GM12878 (cell line): ENCODE measurements at regions not wholly inside any gene's neighbourhood (a gene's known extent, or its start where the extent isn't known, plus 50 kb on each side); places are given as distances from the start of the nearest gene placed in this dataset.

Experiments used
- ATAC-seq: fragments of 200-7000 bp; cut with Tn5 transposase; 3 replicates; pipeline ENCODE4 v1.9.1; 2020; ENCODE audit warnings: mild to moderate bottlenecking, moderate library complexity
- BruUV-seq: library from RNA; stranded (reverse); fragments of 400-500 nt; replicated peaks from 2 replicates; lab custom pipeline; 2021; lab: Mats Ljungman, UMichigan
- CTCF ChIA-PET: fragments of 300-600 bp; sonication (Branson Sonifier 250); formaldehyde crosslinking; extraction: SDS; loops from one replicate; lab custom pipeline; 2021; ENCODE audit warnings: inconsistent platforms; lab: Yijun Ruan, JAX
- POLR2A ChIA-PET: fragments of 350-600 bp; formaldehyde crosslinking; extraction: SDS; loops from one replicate; lab custom pipeline; 2021; ENCODE audit warnings: inconsistent platforms; lab: Charles Lee
- RAD21 ChIA-PET: fragments of 300-600 bp; sonication (Branson Sonifier 250); formaldehyde crosslinking; loops from one replicate; lab custom pipeline; 2023; ENCODE audit warnings: antibody characterized with exemption; ENCODE audit not compliant: unreplicated experiment; lab: Charles Lee
- SMC1A ChIA-PET: fragments of 300-600 bp; sonication (Branson Sonifier 250); formaldehyde crosslinking; loops from one replicate; lab custom pipeline; 2023; ENCODE audit not compliant: unreplicated experiment, uncharacterized antibody; lab: Charles Lee
- DNase-seq: peaks from one replicate; pipeline ENCODE4 v3.0.0-alpha.2; 2011; ENCODE audit warnings: low read depth, low spot score
- FAIRE-seq: peaks from 3 replicates; lab custom pipeline; 2011; peaks lifted over from hg19 to GRCh38; lab: Jason Lieb, UNC
- H2AFZ ChIP-seq: 2 replicates; pipeline ENCODE4 v1.6.0; 2011; ENCODE audit warnings: low read depth, low read length, control low read depth; ENCODE audit not compliant: control insufficient read depth
- H3K27ac ChIP-seq: 2 replicates; pipeline ENCODE4 v1.5.1; 2011; ENCODE audit warnings: control low read depth; ENCODE audit not compliant: control insufficient read depth, insufficient read depth
- H3K27me3 ChIP-seq, 2 experiments: replicated peaks in 1 of 2; 2 replicates each; pipeline versions ENCODE4 v1.6.0 to v1.6.1; 2011; ENCODE audit warnings: low read length in 1 of 2; ENCODE audit not compliant: control insufficient read depth in 2 of 2, insufficient read depth in 2 of 2
- H3K36me3 ChIP-seq, 2 experiments: 2 replicates each; pipeline ENCODE4 v1.5.1; 2011; ENCODE audit warnings: low read length in 1 of 2; ENCODE audit not compliant: control insufficient read depth in 2 of 2, insufficient read depth in 2 of 2
- H3K4me1 ChIP-seq: 2 replicates; pipeline ENCODE4 v1.6.1; 2011; ENCODE audit warnings: mild to moderate bottlenecking, low read length, moderate library complexity, mixed read lengths; ENCODE audit not compliant: control insufficient read depth, insufficient read depth
- H3K4me2 ChIP-seq: 2 replicates; pipeline ENCODE4 v1.6.0; 2011; ENCODE audit warnings: control low read depth; ENCODE audit not compliant: control insufficient read depth, insufficient read depth
- H3K4me3 ChIP-seq: fragments of 200-600 bp; sonication (generic); 2 replicates; pipeline ENCODE4 v1.5.1; 2016
- H3K79me2 ChIP-seq: 2 replicates; pipeline ENCODE4 v1.6.0; 2011; ENCODE audit warnings: low read length; ENCODE audit not compliant: control insufficient read depth, insufficient read depth
- H3K9ac ChIP-seq: 2 replicates; pipeline ENCODE4 v1.8.0; 2011; ENCODE audit warnings: low read length, control low read depth, mixed read lengths; ENCODE audit not compliant: control insufficient read depth, insufficient read depth
- H3K9me3 ChIP-seq: replicated peaks from 3 replicates; pipeline ENCODE4 v1.5.1; 2011; ENCODE audit warnings: mild to moderate bottlenecking, low read length; ENCODE audit not compliant: control insufficient read depth, insufficient read depth
- H4K20me1 ChIP-seq: 2 replicates; pipeline ENCODE4 v1.6.0; 2011; ENCODE audit not compliant: control insufficient read depth, insufficient read depth
- JUND ChIP-seq: IDR thresholded peaks from 2 replicates; pipeline ENCODE4 v1.6.1; 2012; ENCODE audit warnings: low read depth, mild to moderate bottlenecking, low read length, improper control_type of control experiment, moderate library complexity
- NFYB ChIP-seq: IDR thresholded peaks from 2 replicates; pipeline ENCODE4 v1.6.1; 2011; ENCODE audit warnings: low read depth, mild to moderate bottlenecking, low read length, improper control_type of control experiment, moderate library complexity; ENCODE audit not compliant: insufficient read depth
- RAD51 ChIP-seq: fragments of 450-650 bp; IDR thresholded peaks from 2 replicates; pipeline ENCODE4 v1.6.1; 2016; ENCODE audit warnings: moderate library complexity, mild to moderate bottlenecking, inconsistent platforms
- RB1 ChIP-seq: fragments of 450-650 bp; formaldehyde crosslinking; IDR thresholded peaks from 2 replicates; pipeline ENCODE4 v1.6.1; 2017; ENCODE audit warnings: mild to moderate bottlenecking, borderline replicate concordance
- WGBS: methylation state at CpG from one replicate; pipeline ENCODE4 v1.1.6; 2016; ENCODE audit warnings: low lambda C conversion rate; ENCODE audit not compliant: insufficient replicate concordance, insufficient coverage; ENCODE audit errors: missing lambda C conversion rate; 5-methylcytosine and 5-hydroxymethylcytosine counted together
- in situ Hi-C: fragments of 300-500 bp; cut with MboI; formaldehyde crosslinking; loops from 9 replicates; pipeline ENCODE4 v1.14.3; 2018; ENCODE audit warnings: mixed read lengths
- intact Hi-C: fragments of 100-400 bp; cut with micrococcal nuclease; formaldehyde crosslinking; loops from one replicate; pipeline ENCODE4 v1.14.2; 2022; ENCODE audit not compliant: unreplicated experiment
- TF ChIP-seq, protein P1 (sequence below): fragments of 450-650 bp; formaldehyde crosslinking; IDR thresholded peaks from 2 replicates; pipeline ENCODE4 v1.5.0; 2022; ENCODE audit warnings: mild to moderate bottlenecking, missing genetic modification characterization
- TF ChIP-seq, protein P2 (sequence below): IDR thresholded peaks from 2 replicates; pipeline ENCODE4 v1.6.1; 2011; ENCODE audit warnings: mild to moderate bottlenecking, low read depth, low read length, moderate library complexity; ENCODE audit not compliant: insufficient replicate concordance

DNA sequence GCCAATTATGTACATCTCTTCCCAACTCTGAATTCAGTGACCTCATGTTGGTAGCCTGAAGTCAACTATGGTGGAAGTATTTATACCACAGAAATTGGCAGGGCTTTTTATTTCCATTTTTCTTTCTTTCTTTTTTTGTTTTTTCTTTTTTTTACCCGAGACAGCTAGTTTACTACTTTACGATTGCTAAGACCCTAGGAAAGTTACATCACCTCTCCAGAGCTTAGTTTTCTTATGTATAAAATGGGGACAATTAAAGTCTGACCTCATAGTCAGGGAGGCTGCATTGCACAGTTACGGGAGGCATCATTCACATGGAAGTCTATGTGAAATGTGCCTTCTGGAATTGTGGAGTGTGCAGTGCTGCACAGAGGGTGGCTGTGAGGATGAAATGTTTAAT, 194.3 kb downstream of the MTX2 start (continued):
- TF ChIP-seq, protein P1, sequence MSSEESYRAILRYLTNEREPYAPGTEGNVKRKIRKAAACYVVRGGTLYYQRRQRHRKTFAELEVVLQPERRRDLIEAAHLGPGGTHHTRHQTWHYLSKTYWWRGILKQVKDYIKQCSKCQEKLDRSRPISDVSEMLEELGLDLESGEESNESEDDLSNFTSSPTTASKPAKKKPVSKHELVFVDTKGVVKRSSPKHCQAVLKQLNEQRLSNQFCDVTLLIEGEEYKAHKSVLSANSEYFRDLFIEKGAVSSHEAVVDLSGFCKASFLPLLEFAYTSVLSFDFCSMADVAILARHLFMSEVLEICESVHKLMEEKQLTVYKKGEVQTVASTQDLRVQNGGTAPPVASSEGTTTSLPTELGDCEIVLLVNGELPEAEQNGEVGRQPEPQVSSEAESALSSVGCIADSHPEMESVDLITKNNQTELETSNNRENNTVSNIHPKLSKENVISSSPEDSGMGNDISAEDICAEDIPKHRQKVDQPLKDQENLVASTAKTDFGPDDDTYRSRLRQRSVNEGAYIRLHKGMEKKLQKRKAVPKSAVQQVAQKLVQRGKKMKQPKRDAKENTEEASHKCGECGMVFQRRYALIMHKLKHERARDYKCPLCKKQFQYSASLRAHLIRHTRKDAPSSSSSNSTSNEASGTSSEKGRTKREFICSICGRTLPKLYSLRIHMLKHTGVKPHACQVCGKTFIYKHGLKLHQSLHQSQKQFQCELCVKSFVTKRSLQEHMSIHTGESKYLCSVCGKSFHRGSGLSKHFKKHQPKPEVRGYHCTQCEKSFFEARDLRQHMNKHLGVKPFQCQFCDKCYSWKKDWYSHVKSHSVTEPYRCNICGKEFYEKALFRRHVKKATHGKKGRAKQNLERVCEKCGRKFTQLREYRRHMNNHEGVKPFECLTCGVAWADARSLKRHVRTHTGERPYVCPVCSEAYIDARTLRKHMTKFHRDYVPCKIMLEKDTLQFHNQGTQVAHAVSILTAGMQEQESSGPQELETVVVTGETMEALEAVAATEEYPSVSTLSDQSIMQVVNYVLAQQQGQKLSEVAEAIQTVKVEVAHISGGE (CRISPR knock-in tag): no peak

DNA sequence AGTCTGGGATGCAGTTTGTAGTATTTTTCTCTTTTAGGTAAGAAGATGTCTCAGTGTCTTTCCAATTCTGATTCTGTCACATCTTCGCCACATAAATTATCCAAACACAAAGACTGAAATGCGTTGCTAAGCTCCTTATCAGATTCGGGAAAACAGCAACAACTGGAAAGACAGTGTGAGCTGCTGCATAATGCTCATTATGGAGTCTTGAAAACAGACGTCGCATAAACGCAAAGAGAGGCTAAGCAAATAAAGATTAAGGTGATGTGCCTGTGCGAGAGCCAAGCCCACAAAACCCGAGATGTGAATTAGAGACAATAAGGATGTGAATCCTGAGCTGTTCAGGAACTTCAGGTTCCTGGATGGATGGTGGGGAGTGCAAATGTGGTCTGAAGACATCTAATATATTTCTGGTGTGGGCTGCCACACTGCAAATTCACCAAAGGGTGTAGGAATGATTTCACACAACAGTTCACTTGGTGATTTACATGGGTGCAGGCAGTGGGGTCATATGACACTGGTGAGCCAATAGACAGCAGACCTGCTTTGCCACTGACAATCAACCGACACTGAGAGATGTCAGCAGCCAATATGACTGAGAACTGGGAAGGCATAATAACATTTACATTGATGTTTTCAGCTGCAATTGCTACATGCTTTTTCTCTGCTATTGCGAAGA, 195.8 kb downstream of the MTX2 start:
- Histone ChIP-seq H2AFZ (no peak overlapping the region), H3K27me3 (peaks cover 0 to 4% of the 10 kb centered on the region in 2 experiments; a peak in 2 of 4 replicates), H3K4me1 (no peaks in the 10 kb centered on the region), H4K20me1 (no peaks in the 10 kb centered on the region), H3K4me2 (no peak overlapping the region), H3K4me3 (no peak overlapping the region), H3K9ac (no peak overlapping the region), H3K79me2 (no peaks in the 10 kb centered on the region), H3K36me3 (no peaks in the 10 kb centered on the region), H3K9me3 (no peaks in the 10 kb centered on the region), H3K27ac (no peak overlapping the region)
- peak; percentile 69 for ATAC-seq
- intact Hi-C loops (no loop called here), in situ Hi-C loops (no loop called here)
- ChIA-PET RAD21 (interaction anchor here (1.1 to 1.8 kb wide), 2 partner anchors 10 to 89 kb away, joined by 5 to 12 read pairs; no protein-coding TSS in a partner anchor), CTCF (interaction anchor here (0.8 to 6.1 kb wide), 3 partner anchors 9 to 683 kb away, joined by 3 to 53 read pairs (median 3); no protein-coding TSS in a partner anchor), SMC1A (interaction anchor here (0.7 to 3.3 kb wide), 4 partner anchors 10 to 186 kb away, joined by 3 to 12 read pairs (median 3); no protein-coding TSS in a partner anchor), POLR2A (no interaction called here)
- no peak for FAIRE-seq
- 35% methylated on average over 10 of the region's 10 CpGs for WGBS
- BruUV-seq: no TSS peak
- peak; percentile 23; the same call in 1 of the 2 replicates for TF ChIP-seq RAD51
- TF ChIP-seq, protein P2, sequence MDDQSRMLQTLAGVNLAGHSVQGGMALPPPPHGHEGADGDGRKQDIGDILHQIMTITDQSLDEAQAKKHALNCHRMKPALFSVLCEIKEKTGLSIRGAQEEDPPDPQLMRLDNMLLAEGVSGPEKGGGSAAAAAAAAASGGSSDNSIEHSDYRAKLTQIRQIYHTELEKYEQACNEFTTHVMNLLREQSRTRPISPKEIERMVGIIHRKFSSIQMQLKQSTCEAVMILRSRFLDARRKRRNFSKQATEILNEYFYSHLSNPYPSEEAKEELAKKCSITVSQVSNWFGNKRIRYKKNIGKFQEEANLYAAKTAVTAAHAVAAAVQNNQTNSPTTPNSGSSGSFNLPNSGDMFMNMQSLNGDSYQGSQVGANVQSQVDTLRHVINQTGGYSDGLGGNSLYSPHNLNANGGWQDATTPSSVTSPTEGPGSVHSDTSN: no peak
- no peak for TF ChIP-seq RB1
- TF ChIP-seq NFYB: peak; percentile 55
- TF ChIP-seq JUND: no peak
- no peak for DNase-seq
